Nephron (organoid): ENCODE measurements at regions not wholly inside any gene's neighbourhood (a gene's known extent, or its start where the extent isn't known, plus 50 kb on each side); places are given as distances from the start of the nearest gene placed in this dataset.

Source experiments
- H3K27ac Mint-ChIP-seq, 3 experiments: 2 replicates each; pipeline ENCODE4 v1.8.0; 2020; ENCODE audit warnings: mixed read lengths in 3 of 3, mild to moderate bottlenecking in 2 of 3, moderate library complexity in 1 of 3
- H3K27me3 Mint-ChIP-seq: 2 replicates; pipeline ENCODE4 v1.8.0; 2021; ENCODE audit warnings: low read depth, mild to moderate bottlenecking, moderate library complexity, mixed read lengths
- H3K36me3 Mint-ChIP-seq: 2 replicates; pipeline ENCODE4 v1.8.0; 2020; ENCODE audit warnings: low read depth, mixed read lengths
- H3K4me1 Mint-ChIP-seq: 2 replicates; pipeline ENCODE4 v1.8.0; 2020; ENCODE audit warnings: mixed read lengths
- H3K4me3 Mint-ChIP-seq, 3 experiments: 2 replicates each; pipeline ENCODE4 v1.8.0; 2020; ENCODE audit warnings: mild to moderate bottlenecking in 3 of 3, mixed read lengths in 3 of 3, moderate library complexity in 2 of 3
- H3K9me3 Mint-ChIP-seq: 2 replicates; pipeline ENCODE4 v1.8.0; 2020; ENCODE audit warnings: mixed read lengths
- CTCF ChIP-seq, 3 experiments: fragments of 200-600 bp; sonication (generic); IDR thresholded peaks; one replicate each; pipeline ENCODE4 v1.5.0; 2021; ENCODE audit warnings: antibody characterized with exemption in 3 of 3; ENCODE audit not compliant: unreplicated experiment in 3 of 3

- H3K4me1 Mint-ChIP-seq = no peaks in the 10 kb centered on the region
- H3K36me3 Mint-ChIP-seq = peaks cover 3% of the 10 kb centered on the region
- H3K27ac Mint-ChIP-seq = no peak overlapping the region
- TF ChIP-seq CTCF (IDR thresholded peaks at IDR 0.05; ENCODE audit: unreplicated experiment in 3 of 3) = no peak
- peaks cover 4% of the 10 kb centered on the region for H3K27me3 Mint-ChIP-seq
- H3K4me3 Mint-ChIP-seq = no peak overlapping the region
- peaks cover 16% of the 10 kb centered on the region for H3K9me3 Mint-ChIP-seq
Observed at GRCh38 chr9:105932276-105932675, 237.9 kb downstream of the TMEM38B start.

GRCh38 chr9:105950448-105950847, 256.1 kb downstream of the TMEM38B start:
- H3K4me1 Mint-ChIP-seq = no peaks in the 10 kb centered on the region
- no peak for TF ChIP-seq CTCF (IDR thresholded peaks at IDR 0.05; ENCODE audit: unreplicated experiment in 3 of 3)
- H3K4me3 Mint-ChIP-seq = no peak overlapping the region
- H3K27ac Mint-ChIP-seq = no peak overlapping the region
- H3K27me3 Mint-ChIP-seq = no peaks in the 10 kb centered on the region
- H3K36me3 Mint-ChIP-seq = peaks cover 11% of the 10 kb centered on the region
- peaks cover 39% of the 10 kb centered on the region for H3K9me3 Mint-ChIP-seq

GRCh38 chr9:105950894-105951293, 256.6 kb downstream of the TMEM38B start:
- Mint-ChIP-seq H3K4me1 (no peaks in the 10 kb centered on the region), H3K4me3 (no peak overlapping the region), H3K27ac (no peak overlapping the region), H3K36me3 (peaks cover 11% of the 10 kb centered on the region), H3K27me3 (no peaks in the 10 kb centered on the region), H3K9me3 (peaks cover 37% of the 10 kb centered on the region)
- no peak for TF ChIP-seq CTCF (IDR thresholded peaks at IDR 0.05; ENCODE audit: unreplicated experiment in 3 of 3)

GRCh38 chr9:105954517-105954916, 260.2 kb downstream of the TMEM38B start:
- no peak for TF ChIP-seq CTCF (IDR thresholded peaks at IDR 0.05; ENCODE audit: unreplicated experiment in 3 of 3)
- Mint-ChIP-seq H3K36me3 (no peaks in the 10 kb centered on the region), H3K27me3 (no peaks in the 10 kb centered on the region), H3K4me3 (no peak overlapping the region), H3K27ac (peak overlapping the region in 1 of 3 experiments; percentile 20), H3K4me1 (peaks cover 17% of the 10 kb centered on the region), H3K9me3 (peaks cover 3% of the 10 kb centered on the region)

GRCh38 chr9:105957830-105958229, 263.5 kb downstream of the TMEM38B start:
- H3K4me3 Mint-ChIP-seq = no peak overlapping the region
- peak overlapping the region; percentile 66 to 73 (median 68) for H3K27ac Mint-ChIP-seq
- H3K36me3 Mint-ChIP-seq = no peaks in the 10 kb centered on the region
- no peak for TF ChIP-seq CTCF (IDR thresholded peaks at IDR 0.05; ENCODE audit: unreplicated experiment in 3 of 3)
- H3K4me1 Mint-ChIP-seq = peaks cover 23% of the 10 kb centered on the region
- no peaks in the 10 kb centered on the region for H3K27me3 Mint-ChIP-seq
- no peaks in the 10 kb centered on the region for H3K9me3 Mint-ChIP-seq

- Mint-ChIP-seq H3K4me3 (no peak overlapping the region), H3K27ac (peak overlapping the region; percentile 74 to 82 (median 80)), H3K27me3 (no peaks in the 10 kb centered on the region), H3K36me3 (no peaks in the 10 kb centered on the region), H3K4me1 (peaks cover 30% of the 10 kb centered on the region), H3K9me3 (no peaks in the 10 kb centered on the region)
- no peak for TF ChIP-seq CTCF (IDR thresholded peaks at IDR 0.05; ENCODE audit: unreplicated experiment in 3 of 3)
Observed at GRCh38 chr9:105958587-105958986, 264.2 kb downstream of the TMEM38B start.
